MCF 10A (cell line): ENCODE measurements at regions not wholly inside any gene's neighbourhood (a gene's known extent, or its start where the extent isn't known, plus 50 kb on each side); places are given as distances from the start of the nearest gene placed in this dataset.

Experiments used
- BruUV-seq: library from RNA; stranded (reverse); fragments of 400-500 nt; replicated peaks from 2 replicates; lab custom pipeline; 2021; lab: Mats Ljungman, UMichigan
- CTCF ChIA-PET: fragments of 300-600 bp; sonication (Branson Sonifier 250); formaldehyde crosslinking; extraction: SDS; loops from one replicate; lab custom pipeline; 2021; ENCODE audit warnings: antibody characterized with exemption, inconsistent platforms; lab: Yijun Ruan, JAX
- POLR2A ChIA-PET: fragments of 300-600, 350-650 bp; sonication (Branson Sonifier 250); formaldehyde crosslinking; extraction: SDS; loops from one replicate; lab custom pipeline; 2020; ENCODE audit warnings: antibody characterized with exemption, inconsistent platforms; lab: Yijun Ruan, JAX
- DNase-seq: peaks from one replicate; pipeline ENCODE4 v3.0.0-alpha.2; 2018; ENCODE audit not compliant: unreplicated experiment
- H3K27ac Mint-ChIP-seq: one replicate; pipeline ENCODE4 v1.8.0; 2022; ENCODE audit warnings: mild to moderate bottlenecking, low read depth, mixed read lengths; ENCODE audit not compliant: unreplicated experiment
- H3K27me3 Mint-ChIP-seq: one replicate; pipeline ENCODE4 v1.8.0; 2022; ENCODE audit warnings: mixed read lengths; ENCODE audit not compliant: insufficient read depth, unreplicated experiment
- H3K36me3 Mint-ChIP-seq: one replicate; pipeline ENCODE4 v1.8.0; 2022; ENCODE audit warnings: mild to moderate bottlenecking, moderate library complexity, mixed read lengths; ENCODE audit not compliant: insufficient read depth, unreplicated experiment
- H3K4me1 Mint-ChIP-seq: one replicate; pipeline ENCODE4 v1.8.0; 2022; ENCODE audit warnings: mixed read lengths; ENCODE audit not compliant: insufficient read depth, unreplicated experiment
- H3K4me3 Mint-ChIP-seq: one replicate; pipeline ENCODE4 v1.8.0; 2022; ENCODE audit warnings: mild to moderate bottlenecking, moderate library complexity, mixed read lengths; ENCODE audit not compliant: unreplicated experiment
- H3K9me3 Mint-ChIP-seq: one replicate; pipeline ENCODE4 v1.8.0; 2022; ENCODE audit warnings: mixed read lengths; ENCODE audit not compliant: unreplicated experiment
- CTCF ChIP-seq: fragments of 200-600 bp; IDR thresholded peaks from one replicate; pipeline ENCODE4 v1.8.0; 2022; ENCODE audit warnings: antibody characterized with exemption, mild to moderate bottlenecking; ENCODE audit not compliant: unreplicated experiment
- intact Hi-C: fragments of 100-400 bp; cut with micrococcal nuclease; formaldehyde crosslinking; loops from 2 replicates; pipeline ENCODE4 v1.14.1; 2022

- ChIA-PET CTCF (no interaction called here), POLR2A (interaction anchor here (1.3 kb wide), 1 partner anchor 10 kb away, joined by 3 read pairs; no protein-coding TSS in a partner anchor)
- H3K4me1 Mint-ChIP-seq, result no peaks in the 10 kb centered on the region
- no peak for TF ChIP-seq CTCF
- no peak overlapping the region for H3K27ac Mint-ChIP-seq
- peaks cover 6% of the 10 kb centered on the region for H3K36me3 Mint-ChIP-seq
- BruUV-seq, result no TSS peak
- DNase-seq, result no peak
- intact Hi-C loops, result no loop called here
- H3K4me3 Mint-ChIP-seq, result no peak overlapping the region
- no peaks in the 10 kb centered on the region for H3K27me3 Mint-ChIP-seq
- no peaks in the 10 kb centered on the region for H3K9me3 Mint-ChIP-seq
Observed at GRCh38 chr5:8393240-8393639, 524.3 kb downstream of the MTRR start.

GRCh38 chr5:8394965-8395364, 526.0 kb downstream of the MTRR start:
- intact Hi-C loops, result no loop called here
- peaks cover 6% of the 10 kb centered on the region for H3K36me3 Mint-ChIP-seq
- H3K4me3 Mint-ChIP-seq, result no peak overlapping the region
- no peaks in the 10 kb centered on the region for H3K27me3 Mint-ChIP-seq
- DNase-seq, result peak; percentile 6
- BruUV-seq, result no TSS peak
- ChIA-PET POLR2A (no interaction called here), CTCF (interaction anchor here (0.6 to 0.7 kb wide), 2 partner anchors 9 to 152 kb away, joined by 3 read pairs; no protein-coding TSS in a partner anchor)
- no peak overlapping the region for H3K27ac Mint-ChIP-seq
- no peaks in the 10 kb centered on the region for H3K4me1 Mint-ChIP-seq
- TF ChIP-seq CTCF, result no peak
- no peaks in the 10 kb centered on the region for H3K9me3 Mint-ChIP-seq

GRCh38 chr5:8396246-8396645, 527.3 kb downstream of the MTRR start:
- intact Hi-C loops, result no loop called here
- no peaks in the 10 kb centered on the region for H3K9me3 Mint-ChIP-seq
- no peak overlapping the region for H3K27ac Mint-ChIP-seq
- no TSS peak for BruUV-seq
- peaks cover 12% of the 10 kb centered on the region for H3K27me3 Mint-ChIP-seq
- no peaks in the 10 kb centered on the region for H3K4me1 Mint-ChIP-seq
- ChIA-PET CTCF (interaction anchor here (0.6 kb wide), 1 partner anchor 119 kb away, joined by 3 read pairs; no protein-coding TSS in a partner anchor), POLR2A (interaction anchor here (0.7 kb wide), 1 partner anchor 1071 kb away, joined by 3 read pairs; no protein-coding TSS in a partner anchor)
- H3K4me3 Mint-ChIP-seq, result no peak overlapping the region
- H3K36me3 Mint-ChIP-seq, result no peaks in the 10 kb centered on the region
- DNase-seq, result no peak
- no peak for TF ChIP-seq CTCF

- ChIA-PET POLR2A (no interaction called here), CTCF (no interaction called here)
- DNase-seq, result no peak
- H3K27ac Mint-ChIP-seq, result no peak overlapping the region
- peaks cover 16% of the 10 kb centered on the region for H3K27me3 Mint-ChIP-seq
- no peak for TF ChIP-seq CTCF
- BruUV-seq, result no TSS peak
- intact Hi-C loops, result no loop called here
- H3K4me3 Mint-ChIP-seq, result no peak overlapping the region
- H3K4me1 Mint-ChIP-seq, result no peaks in the 10 kb centered on the region
- H3K9me3 Mint-ChIP-seq, result no peaks in the 10 kb centered on the region
- H3K36me3 Mint-ChIP-seq, result no peaks in the 10 kb centered on the region
Observed at GRCh38 chr5:8396756-8397155, 527.8 kb downstream of the MTRR start.
